WTC11 (cell line): ENCODE measurements at regions not wholly inside any gene's neighbourhood (a gene's known extent, or its start where the extent isn't known, plus 50 kb on each side); places are given as distances from the start of the nearest gene placed in this dataset.

Experiments used
- ATAC-seq: fragments of 200-7000 bp; cut with Tn5 transposase; 2 replicates; pipeline ENCODE4 v1.10.0; 2021; ENCODE audit warnings: mild to moderate bottlenecking, moderate library complexity
- CTCF ChIA-PET: fragments of 300-600 bp; sonication (Branson Sonifier 250); formaldehyde crosslinking; loops from one replicate; lab custom pipeline; 2021; ENCODE audit warnings: antibody characterized with exemption; lab: Charles Lee
- POLR2A ChIA-PET: fragments of 350-600 bp; sonication (Branson Sonifier 250); formaldehyde crosslinking; loops from one replicate; lab custom pipeline; 2021; ENCODE audit warnings: antibody characterized with exemption; lab: Charles Lee
- DNase-seq: peaks from one replicate; pipeline ENCODE4 v3.0.0; 2021; ENCODE audit warnings: low spot score
- H3K27ac Mint-ChIP-seq: 2 replicates; pipeline ENCODE4 v1.8.0; 2021; ENCODE audit warnings: mixed read lengths
- H3K27me3 Mint-ChIP-seq: 2 replicates; pipeline ENCODE4 v1.8.0; 2021; ENCODE audit warnings: low read depth, mild to moderate bottlenecking, moderate library complexity, mixed read lengths
- H3K36me3 Mint-ChIP-seq: 2 replicates; pipeline ENCODE4 v1.8.0; 2021; ENCODE audit warnings: mixed read lengths
- H3K4me1 Mint-ChIP-seq: 2 replicates; pipeline ENCODE4 v1.8.0; 2022; ENCODE audit warnings: mixed read lengths
- H3K4me3 Mint-ChIP-seq: 2 replicates; pipeline ENCODE4 v1.8.0; 2021; ENCODE audit warnings: mild to moderate bottlenecking, moderate library complexity, mixed read lengths
- H3K9me3 Mint-ChIP-seq: 2 replicates; pipeline ENCODE4 v1.8.0; 2021; ENCODE audit warnings: mixed read lengths
- ATF1 ChIP-seq: sonication (generic); formaldehyde crosslinking; IDR thresholded peaks from 2 replicates; pipeline ENCODE4 v1.8.1; 2023; ENCODE audit warnings: mild to moderate bottlenecking, moderate library complexity, missing genetic modification reagents
- ATF3 ChIP-seq: sonication (generic); formaldehyde crosslinking; conservative IDR thresholded peaks from 2 replicates; pipeline ENCODE4 v1.8.1; 2022; ENCODE audit warnings: mild to moderate bottlenecking, missing genetic modification reagents
- ELF4 ChIP-seq: sonication (generic); formaldehyde crosslinking; IDR thresholded peaks from 2 replicates; pipeline ENCODE4 v1.8.1; 2022; ENCODE audit warnings: low read depth, mild to moderate bottlenecking, moderate library complexity, missing genetic modification reagents
- ESRRA ChIP-seq: sonication (generic); formaldehyde crosslinking; IDR thresholded peaks from 2 replicates; pipeline ENCODE4 v1.8.1; 2022; ENCODE audit warnings: mild to moderate bottlenecking, missing genetic modification reagents, borderline replicate concordance
- FOXK1 ChIP-seq: sonication (generic); formaldehyde crosslinking; IDR thresholded peaks from 2 replicates; pipeline ENCODE4 v1.8.0; 2022; ENCODE audit warnings: mild to moderate bottlenecking, moderate library complexity, missing genetic modification reagents
- FOXP1 ChIP-seq: sonication (generic); formaldehyde crosslinking; IDR thresholded peaks from 2 replicates; pipeline ENCODE4 v1.8.0; 2022; ENCODE audit warnings: missing genetic modification reagents, mild to moderate bottlenecking, moderate library complexity, borderline replicate concordance
- GRHL2 ChIP-seq: fragments of 250-450 bp; sonication (Bioruptor Pico); IDR thresholded peaks from 2 replicates; pipeline ENCODE4 v1.8.0; 2022; ENCODE audit warnings: mild to moderate bottlenecking, moderate library complexity; ENCODE audit not compliant: insufficient replicate concordance, severe bottlenecking
- JAZF1 ChIP-seq: fragments of 250-450 bp; sonication (Bioruptor Pico); IDR thresholded peaks from 2 replicates; pipeline ENCODE4 v1.9.0; 2021; ENCODE audit warnings: moderate library complexity, mild to moderate bottlenecking, inconsistent platforms
- JUN ChIP-seq: sonication (generic); formaldehyde crosslinking; IDR thresholded peaks from 2 replicates; pipeline ENCODE4 v1.8.0; 2023; ENCODE audit warnings: mild to moderate bottlenecking, missing genetic modification reagents
- OVOL2 ChIP-seq: fragments of 250-450 bp; sonication (Bioruptor Pico); IDR thresholded peaks from 2 replicates; pipeline ENCODE4 v1.9.0; 2021; ENCODE audit warnings: mild to moderate bottlenecking, borderline replicate concordance
- PRRX2 ChIP-seq: fragments of 250-450 bp; sonication (Bioruptor Pico); IDR thresholded peaks from 2 replicates; pipeline ENCODE4 v1.8.0; 2021; ENCODE audit warnings: mild to moderate bottlenecking
- TCF7 ChIP-seq: sonication (generic); formaldehyde crosslinking; IDR thresholded peaks from 2 replicates; pipeline ENCODE4 v1.8.0; 2022; ENCODE audit warnings: mild to moderate bottlenecking, low read depth, missing genetic modification reagents, moderate library complexity
- TEAD1 ChIP-seq: sonication (generic); formaldehyde crosslinking; IDR thresholded peaks from 2 replicates; pipeline ENCODE4 v1.8.0; 2022; ENCODE audit warnings: mild to moderate bottlenecking, missing genetic modification reagents
- ZNF281 ChIP-seq: sonication (generic); formaldehyde crosslinking; IDR thresholded peaks from 2 replicates; pipeline ENCODE4 v1.8.0; 2023; ENCODE audit warnings: mild to moderate bottlenecking, missing genetic modification reagents
- ZNF317 ChIP-seq: sonication (generic); formaldehyde crosslinking; IDR thresholded peaks from 2 replicates; pipeline ENCODE4 v1.8.1; 2023; ENCODE audit warnings: low read depth, mild to moderate bottlenecking, moderate library complexity, missing genetic modification reagents, borderline replicate concordance
- ZNF416 ChIP-seq: fragments of 250-450 bp; sonication (Bioruptor Pico); IDR thresholded peaks from 2 replicates; pipeline ENCODE4 v1.9.0; 2021; ENCODE audit warnings: mild to moderate bottlenecking, inconsistent platforms
- TF ChIP-seq, protein P1 (sequence below): sonication (generic); formaldehyde crosslinking; conservative IDR thresholded peaks from 2 replicates; pipeline ENCODE4 v1.8.1; 2023; ENCODE audit warnings: mild to moderate bottlenecking, low read depth, missing genetic modification reagents, moderate library complexity
- TF ChIP-seq, protein P2 (sequence below): fragments of 250-450 bp; sonication (Bioruptor Pico); IDR thresholded peaks from 2 replicates; pipeline ENCODE4 v1.9.0; 2021; ENCODE audit warnings: moderate library complexity, mild to moderate bottlenecking, inconsistent platforms, borderline replicate concordance
- TF ChIP-seq, protein P3 (sequence below): sonication (generic); formaldehyde crosslinking; IDR thresholded peaks from 2 replicates; pipeline ENCODE4 v1.8.0; 2022; ENCODE audit warnings: mild to moderate bottlenecking, missing genetic modification reagents
- TF ChIP-seq, protein P4 (sequence below): fragments of 250-450 bp; sonication (Bioruptor Pico); IDR thresholded peaks from 2 replicates; pipeline ENCODE4 v1.9.0; 2021; ENCODE audit warnings: mild to moderate bottlenecking

- peak overlapping the region; percentile 98 for H3K27ac Mint-ChIP-seq
- peaks cover 58% of the 10 kb centered on the region for H3K27me3 Mint-ChIP-seq
- POLR2A ChIA-PET: no interaction called here
These were observed 62.6 kb upstream of the ESRRB start for GRCh38 chr14:76313303-76313702.

GRCh38 chr14:76313852-76314251, 62.1 kb upstream of the ESRRB start:
- Mint-ChIP-seq H3K9me3 (no peaks in the 10 kb centered on the region), H3K27ac (peak overlapping the region; percentile 98)
- TF ChIP-seq OVOL2 (CRISPR knock-in tag): no peak
- TF ChIP-seq, protein P1, sequence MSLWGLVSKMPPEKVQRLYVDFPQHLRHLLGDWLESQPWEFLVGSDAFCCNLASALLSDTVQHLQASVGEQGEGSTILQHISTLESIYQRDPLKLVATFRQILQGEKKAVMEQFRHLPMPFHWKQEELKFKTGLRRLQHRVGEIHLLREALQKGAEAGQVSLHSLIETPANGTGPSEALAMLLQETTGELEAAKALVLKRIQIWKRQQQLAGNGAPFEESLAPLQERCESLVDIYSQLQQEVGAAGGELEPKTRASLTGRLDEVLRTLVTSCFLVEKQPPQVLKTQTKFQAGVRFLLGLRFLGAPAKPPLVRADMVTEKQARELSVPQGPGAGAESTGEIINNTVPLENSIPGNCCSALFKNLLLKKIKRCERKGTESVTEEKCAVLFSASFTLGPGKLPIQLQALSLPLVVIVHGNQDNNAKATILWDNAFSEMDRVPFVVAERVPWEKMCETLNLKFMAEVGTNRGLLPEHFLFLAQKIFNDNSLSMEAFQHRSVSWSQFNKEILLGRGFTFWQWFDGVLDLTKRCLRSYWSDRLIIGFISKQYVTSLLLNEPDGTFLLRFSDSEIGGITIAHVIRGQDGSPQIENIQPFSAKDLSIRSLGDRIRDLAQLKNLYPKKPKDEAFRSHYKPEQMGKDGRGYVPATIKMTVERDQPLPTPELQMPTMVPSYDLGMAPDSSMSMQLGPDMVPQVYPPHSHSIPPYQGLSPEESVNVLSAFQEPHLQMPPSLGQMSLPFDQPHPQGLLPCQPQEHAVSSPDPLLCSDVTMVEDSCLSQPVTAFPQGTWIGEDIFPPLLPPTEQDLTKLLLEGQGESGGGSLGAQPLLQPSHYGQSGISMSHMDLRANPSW (CRISPR knock-in tag): no peak
- no peak for TF ChIP-seq TEAD1 (CRISPR knock-in tag)
- no peak for TF ChIP-seq ZNF281 (CRISPR knock-in tag)
- no peak for TF ChIP-seq ELF4 (CRISPR knock-in tag)
- no peak for TF ChIP-seq ZNF317 (CRISPR knock-in tag)
- TF ChIP-seq GRHL2 (CRISPR knock-in tag): no peak
- TF ChIP-seq ATF3 (CRISPR knock-in tag): no peak
- no peak for TF ChIP-seq TCF7 (CRISPR knock-in tag)
- no peak for TF ChIP-seq ESRRA
- TF ChIP-seq PRRX2 (CRISPR knock-in tag): no peak
- TF ChIP-seq, protein P2, sequence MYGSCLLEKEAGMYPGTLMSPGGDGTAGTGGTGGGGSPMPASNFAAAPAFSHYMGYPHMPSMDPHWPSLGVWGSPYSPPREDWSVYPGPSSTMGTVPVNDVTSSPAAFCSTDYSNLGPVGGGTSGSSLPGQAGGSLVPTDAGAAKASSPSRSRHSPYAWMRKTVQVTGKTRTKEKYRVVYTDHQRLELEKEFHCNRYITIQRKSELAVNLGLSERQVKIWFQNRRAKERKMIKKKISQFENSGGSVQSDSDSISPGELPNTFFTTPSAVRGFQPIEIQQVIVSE (CRISPR knock-in tag): no peak
- no peak for TF ChIP-seq ATF1
- TF ChIP-seq, protein P3, sequence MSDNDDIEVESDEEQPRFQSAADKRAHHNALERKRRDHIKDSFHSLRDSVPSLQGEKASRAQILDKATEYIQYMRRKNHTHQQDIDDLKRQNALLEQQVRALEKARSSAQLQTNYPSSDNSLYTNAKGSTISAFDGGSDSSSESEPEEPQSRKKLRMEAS: no peak
- no peak for TF ChIP-seq ZNF416 (CRISPR knock-in tag)
- TF ChIP-seq, protein P4, sequence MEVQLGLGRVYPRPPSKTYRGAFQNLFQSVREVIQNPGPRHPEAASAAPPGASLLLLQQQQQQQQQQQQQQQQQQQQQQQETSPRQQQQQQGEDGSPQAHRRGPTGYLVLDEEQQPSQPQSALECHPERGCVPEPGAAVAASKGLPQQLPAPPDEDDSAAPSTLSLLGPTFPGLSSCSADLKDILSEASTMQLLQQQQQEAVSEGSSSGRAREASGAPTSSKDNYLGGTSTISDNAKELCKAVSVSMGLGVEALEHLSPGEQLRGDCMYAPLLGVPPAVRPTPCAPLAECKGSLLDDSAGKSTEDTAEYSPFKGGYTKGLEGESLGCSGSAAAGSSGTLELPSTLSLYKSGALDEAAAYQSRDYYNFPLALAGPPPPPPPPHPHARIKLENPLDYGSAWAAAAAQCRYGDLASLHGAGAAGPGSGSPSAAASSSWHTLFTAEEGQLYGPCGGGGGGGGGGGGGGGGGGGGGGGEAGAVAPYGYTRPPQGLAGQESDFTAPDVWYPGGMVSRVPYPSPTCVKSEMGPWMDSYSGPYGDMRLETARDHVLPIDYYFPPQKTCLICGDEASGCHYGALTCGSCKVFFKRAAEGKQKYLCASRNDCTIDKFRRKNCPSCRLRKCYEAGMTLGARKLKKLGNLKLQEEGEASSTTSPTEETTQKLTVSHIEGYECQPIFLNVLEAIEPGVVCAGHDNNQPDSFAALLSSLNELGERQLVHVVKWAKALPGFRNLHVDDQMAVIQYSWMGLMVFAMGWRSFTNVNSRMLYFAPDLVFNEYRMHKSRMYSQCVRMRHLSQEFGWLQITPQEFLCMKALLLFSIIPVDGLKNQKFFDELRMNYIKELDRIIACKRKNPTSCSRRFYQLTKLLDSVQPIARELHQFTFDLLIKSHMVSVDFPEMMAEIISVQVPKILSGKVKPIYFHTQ (CRISPR knock-in tag): no peak
- no peak for TF ChIP-seq JAZF1 (CRISPR knock-in tag)
- TF ChIP-seq, all 79 proteins: peak for 0
- CTCF ChIA-PET: interaction anchor here (1.9 kb wide), 1 partner anchor 39 kb away, joined by 10 read pairs; no protein-coding TSS in a partner anchor
- H3K27me3 Mint-ChIP-seq: peaks cover 52% of the 10 kb centered on the region
- H3K4me1 Mint-ChIP-seq: peaks cover 80% of the 10 kb centered on the region
- H3K4me3 Mint-ChIP-seq: peak overlapping the region; percentile 58
- peak; percentile 9 for ATAC-seq
- DNase-seq: no peak
- H3K36me3 Mint-ChIP-seq: no peaks in the 10 kb centered on the region
- POLR2A ChIA-PET: no interaction called here

More at GRCh38 chr14:76313303-76313702, 62.6 kb upstream of the ESRRB start:
- peak; percentile 21 for ATAC-seq
- peaks cover 85% of the 10 kb centered on the region for H3K4me1 Mint-ChIP-seq
- DNase-seq: peak; percentile 52
- CTCF ChIA-PET: interaction anchor here (1.9 kb wide), 1 partner anchor 39 kb away, joined by 10 read pairs; no protein-coding TSS in a partner anchor
- no peaks in the 10 kb centered on the region for H3K36me3 Mint-ChIP-seq
- TF ChIP-seq JUN (CRISPR knock-in tag) (no peak), FOXP1 (CRISPR knock-in tag) (no peak), TEAD1 (CRISPR knock-in tag) (peak; percentile 13; the same call in 1 of the 2 replicates), FOXK1 (CRISPR knock-in tag) (no peak)
- TF ChIP-seq, protein P2 (CRISPR knock-in tag): no peak
- TF ChIP-seq, all 79 proteins: peak for 1
- Mint-ChIP-seq H3K9me3 (no peaks in the 10 kb centered on the region), H3K4me3 (peak overlapping the region; percentile 58)
